HG02938 (cell line): ENCODE measurements at regions not wholly inside any gene's neighbourhood (a gene's known extent, or its start where the extent isn't known, plus 50 kb on each side); places are given as distances from the start of the nearest gene placed in this dataset.

ENCODE experiments used
- ATAC-seq: cut with Tn5 transposase; IDR thresholded peaks from one replicate; pipeline ENCODE4 v1.9.1; 2021; ENCODE audit warnings: mild to moderate bottlenecking, moderate library complexity; ENCODE audit not compliant: unreplicated experiment

- no peak for ATAC-seq
These were observed 94.9 kb downstream of the RIPK4 start for GRCh38 chr21:41671859-41672542.

GRCh38 chr21:41671212-41671762 is 95.6 kb downstream of the RIPK4 start:
- no peak for ATAC-seq

- no peak for ATAC-seq
These were observed 96.6 kb downstream of the RIPK4 start for GRCh38 chr21:41670056-41670805.

- ATAC-seq, result no peak
These were observed 97.4 kb downstream of the RIPK4 start for GRCh38 chr21:41669533-41669830.

GRCh38 chr21:41668686-41669532 is 97.9 kb downstream of the RIPK4 start:
- no peak for ATAC-seq

- no peak for ATAC-seq
These were observed 98.8 kb downstream of the RIPK4 start for GRCh38 chr21:41668051-41668541.

GRCh38 chr21:41667136-41667535 is 99.7 kb downstream of the RIPK4 start:
- ATAC-seq, result no peak

- ATAC-seq, result no peak
These were observed 100.2 kb downstream of the RIPK4 start for GRCh38 chr21:41666641-41667081.

- no peak for ATAC-seq
These were observed 100.9 kb downstream of the RIPK4 start for GRCh38 chr21:41665766-41666595.

- no peak for ATAC-seq
These were observed 101.7 kb downstream of the RIPK4 start for GRCh38 chr21:41664881-41665765.

- ATAC-seq, result no peak
These were observed 102.8 kb downstream of the RIPK4 start for GRCh38 chr21:41663805-41664788.

- no peak for ATAC-seq
These were observed 104.1 kb downstream of the RIPK4 start for GRCh38 chr21:41662761-41663160.

GRCh38 chr21:41662161-41662560 is 104.7 kb downstream of the RIPK4 start:
- no peak for ATAC-seq

GRCh38 chr21:41660748-41661147 is 106.1 kb downstream of the RIPK4 start:
- ATAC-seq, result no peak

- no peak for ATAC-seq
These were observed 106.9 kb downstream of the RIPK4 start for GRCh38 chr21:41659791-41660560.

GRCh38 chr21:41656946-41657525 is 109.8 kb downstream of the RIPK4 start:
- ATAC-seq, result no peak

- no peak for ATAC-seq
These were observed 111.6 kb downstream of the RIPK4 start for GRCh38 chr21:41655259-41655658.
